Gastroesophageal sphincter (tissue), 3 donors: ENCODE measurements at regions not wholly inside any gene's neighbourhood (a gene's known extent, or its start where the extent isn't known, plus 50 kb on each side); places are given as distances from the start of the nearest gene placed in this dataset.
"Not testable (repeated sequence)": the region's sequence is repeated elsewhere in the genome, so short reads cannot be mapped to it uniquely, and the experiment has no call there.

Experiments
- CTCF ChIP-seq, 4 experiments: fragments of 200-600 bp in 2 of 4; fragments of 450-650 bp in 2 of 4; sonication (generic) in 1 of 4; IDR thresholded peaks; one replicate each; pipeline ENCODE4 v1.5.1; 2017 to 2019; ENCODE audit warnings: antibody characterized with exemption in 4 of 4, mild to moderate bottlenecking in 2 of 4, moderate library complexity in 2 of 4
- EP300 ChIP-seq: sonication (generic); formaldehyde crosslinking; IDR thresholded peaks from one replicate; pipeline ENCODE4 v1.6.1; 2017; ENCODE audit warnings: antibody characterized with exemption, mild to moderate bottlenecking
- POLR2A ChIP-seq, 2 donors: fragments of 450-650 bp; IDR thresholded peaks; one replicate each; pipeline ENCODE4 v1.6.1; 2017; ENCODE audit warnings: antibody characterized with exemption in 2 of 2, mild to moderate bottlenecking in 2 of 2, moderate library complexity in 1 of 2

GRCh38 chr13:69018173-69018572, 1089.5 kb upstream of the ATXN8OS start:
- not testable (repeated sequence) for TF ChIP-seq POLR2A (IDR thresholded peaks at IDR 0.05); CTCF (IDR thresholded peaks at IDR 0.05); EP300
